HG03571 (cell line): ENCODE measurements at regions not wholly inside any gene's neighbourhood (a gene's known extent, or its start where the extent isn't known, plus 50 kb on each side); places are given as distances from the start of the nearest gene placed in this dataset.

Source experiments
- ATAC-seq: cut with Tn5 transposase; IDR thresholded peaks from one replicate; pipeline ENCODE4 v1.9.1; 2021; ENCODE audit not compliant: unreplicated experiment

DNA sequence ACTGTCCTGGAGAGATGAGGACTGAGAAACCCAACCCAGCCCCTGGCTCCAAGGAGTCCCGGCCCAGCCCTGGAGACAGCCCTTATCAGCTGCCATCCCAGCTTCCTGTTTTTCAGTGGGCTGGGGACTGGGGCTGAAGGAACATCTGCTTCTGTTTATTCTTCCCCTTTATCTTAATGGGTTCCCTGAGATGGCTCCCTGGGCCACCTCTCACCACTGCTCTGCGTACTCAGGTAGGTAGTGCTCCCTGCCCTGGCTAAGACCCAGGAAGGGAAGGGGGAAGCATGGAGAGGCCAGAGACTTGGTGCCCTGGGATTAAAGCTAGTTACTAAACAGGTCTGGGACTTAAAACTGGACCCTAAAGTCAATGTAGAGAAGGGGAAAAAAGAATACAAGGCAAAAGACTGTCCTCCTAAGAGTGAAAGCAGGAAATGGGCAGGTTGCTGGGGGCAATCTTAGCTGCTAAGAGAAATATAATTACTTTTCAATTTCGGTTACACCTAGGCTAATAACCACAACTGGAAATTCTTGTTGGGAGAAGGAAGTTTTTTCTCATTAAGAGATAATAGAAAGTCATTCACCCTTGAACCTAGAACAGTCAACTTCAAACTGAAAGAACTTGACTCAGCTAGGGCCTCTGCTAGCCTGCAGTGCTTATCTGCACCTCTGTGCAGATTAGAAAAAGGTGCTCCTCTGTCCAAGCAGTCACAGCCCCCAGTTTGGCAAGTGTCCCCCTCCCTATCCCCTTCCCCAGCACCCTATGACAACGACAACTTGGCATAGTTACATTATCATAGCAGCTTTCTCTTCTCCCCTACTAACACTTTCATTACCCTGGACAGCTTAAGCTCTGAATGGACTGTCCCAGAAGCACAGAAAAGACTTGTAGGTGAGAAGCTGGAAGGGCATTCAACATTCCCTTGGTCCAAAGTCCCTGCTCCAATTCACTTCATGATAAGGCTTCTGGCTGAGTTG is 65.6 kb upstream of the KDM7A start:
- no peak for ATAC-seq

DNA sequence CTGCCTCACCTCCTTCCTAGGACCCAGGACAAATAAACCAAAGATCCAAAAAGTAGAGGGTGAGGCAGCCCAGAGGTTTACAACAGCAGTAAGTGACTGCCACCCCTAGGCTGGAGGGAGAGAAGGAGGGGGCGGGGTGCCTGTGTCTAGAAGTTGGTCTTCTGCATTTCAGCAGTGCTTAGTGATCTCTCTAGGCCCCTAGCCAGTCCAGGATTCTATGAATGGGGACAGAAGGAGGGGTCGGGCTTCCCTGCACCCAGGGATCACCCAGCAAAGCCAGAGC is 62.8 kb upstream of the KDM7A start:
- ATAC-seq = no peak

DNA sequence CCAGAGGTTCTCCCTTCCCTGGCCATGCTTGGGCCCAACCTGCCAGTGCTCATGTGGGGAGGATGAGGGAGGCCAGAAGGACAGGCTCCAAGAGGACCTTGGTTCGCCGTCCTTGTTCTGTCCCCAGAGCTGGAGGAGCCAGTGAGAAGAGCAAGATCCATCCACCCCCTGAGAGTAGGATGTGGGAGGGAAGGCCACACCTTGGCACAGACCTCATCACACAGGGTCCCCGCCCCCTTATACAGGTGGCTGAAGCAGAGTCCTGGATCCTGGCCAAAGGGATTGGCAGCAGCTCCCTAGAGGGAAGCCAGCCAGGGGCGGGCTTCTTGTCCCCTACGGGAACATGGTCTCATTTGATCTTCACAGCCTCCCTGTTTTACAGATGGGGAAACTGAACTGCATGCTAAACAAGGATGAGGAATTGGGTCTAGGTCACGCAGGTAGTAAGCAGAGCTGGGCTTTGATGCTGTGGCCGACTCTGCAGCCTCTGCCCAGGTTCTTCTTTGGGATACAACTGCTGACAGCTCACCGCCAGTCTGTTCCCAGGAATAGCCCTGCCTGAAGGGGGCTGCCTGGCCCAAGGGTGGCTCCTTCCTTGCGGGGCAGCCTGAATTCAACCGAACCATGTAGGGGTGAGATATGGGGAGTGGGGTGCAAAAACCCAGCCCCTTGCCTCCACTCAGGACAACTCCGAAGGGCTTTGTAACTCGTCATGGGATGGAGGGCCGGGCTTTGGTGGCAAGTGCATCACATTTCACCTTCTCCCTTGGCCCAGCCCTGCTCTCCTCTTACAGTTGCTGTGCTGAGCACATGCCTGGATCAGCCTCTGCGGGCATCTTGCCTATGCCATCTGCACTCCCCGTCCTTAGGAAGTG is 62.2 kb upstream of the KDM7A start:
- no peak for ATAC-seq

DNA sequence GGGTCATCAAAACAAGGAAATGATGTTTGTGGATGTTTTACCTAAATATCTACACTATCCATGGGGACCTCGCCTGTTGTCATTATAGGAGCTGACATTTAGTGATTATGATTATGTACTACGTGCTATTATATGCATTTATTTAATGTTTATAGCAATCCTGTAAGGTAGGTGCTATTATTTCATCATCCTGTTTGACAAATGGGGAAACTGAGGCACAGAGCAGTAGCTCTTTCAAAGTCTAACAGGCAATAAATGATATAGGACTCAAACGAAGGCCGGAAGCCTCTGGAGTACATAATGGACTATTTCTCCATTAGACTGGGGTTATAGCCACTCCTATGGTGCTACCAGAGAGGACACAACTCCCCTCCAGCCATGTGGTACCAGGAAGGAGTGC is 60.6 kb upstream of the KDM7A start:
- no peak for ATAC-seq

DNA sequence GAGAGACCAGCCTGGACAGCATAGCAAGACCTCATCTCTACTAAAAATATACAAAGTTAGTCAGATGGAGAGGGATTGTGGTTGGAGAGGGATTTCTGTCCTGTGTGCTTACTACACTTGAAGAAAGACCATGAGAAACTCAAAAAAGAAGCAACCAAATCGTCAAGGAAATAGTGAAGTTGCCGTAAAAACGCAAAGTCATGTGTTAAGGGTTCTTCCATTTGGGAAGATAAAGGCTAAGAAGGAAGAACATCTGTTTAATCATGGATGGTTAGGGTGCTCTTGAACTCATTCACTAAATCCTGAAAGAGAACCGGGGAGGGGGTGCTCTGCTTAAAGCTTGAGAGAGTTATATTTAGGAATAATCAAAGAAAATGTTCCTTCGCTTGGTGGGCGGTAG is 59.8 kb upstream of the KDM7A start:
- ATAC-seq = no peak

DNA sequence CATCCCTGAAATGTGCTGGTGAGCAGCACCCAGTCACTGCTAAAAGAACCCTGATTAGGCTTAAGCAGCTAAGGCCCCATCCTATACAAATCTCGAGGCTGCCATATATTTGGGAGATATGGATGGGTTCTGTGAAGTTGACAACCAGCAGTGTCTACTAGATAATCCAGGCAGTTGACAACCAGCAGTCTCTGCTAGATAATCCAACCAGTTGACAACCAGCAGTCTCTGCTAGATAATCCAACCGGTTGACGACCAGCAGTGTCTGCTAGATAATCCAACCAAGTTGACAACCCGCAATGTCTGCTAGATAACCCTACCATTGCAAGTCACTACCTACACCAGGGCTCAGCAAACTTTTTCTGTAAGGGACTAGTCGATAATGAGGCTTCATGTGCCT is 58.3 kb upstream of the KDM7A start:
- ATAC-seq = no peak

DNA sequence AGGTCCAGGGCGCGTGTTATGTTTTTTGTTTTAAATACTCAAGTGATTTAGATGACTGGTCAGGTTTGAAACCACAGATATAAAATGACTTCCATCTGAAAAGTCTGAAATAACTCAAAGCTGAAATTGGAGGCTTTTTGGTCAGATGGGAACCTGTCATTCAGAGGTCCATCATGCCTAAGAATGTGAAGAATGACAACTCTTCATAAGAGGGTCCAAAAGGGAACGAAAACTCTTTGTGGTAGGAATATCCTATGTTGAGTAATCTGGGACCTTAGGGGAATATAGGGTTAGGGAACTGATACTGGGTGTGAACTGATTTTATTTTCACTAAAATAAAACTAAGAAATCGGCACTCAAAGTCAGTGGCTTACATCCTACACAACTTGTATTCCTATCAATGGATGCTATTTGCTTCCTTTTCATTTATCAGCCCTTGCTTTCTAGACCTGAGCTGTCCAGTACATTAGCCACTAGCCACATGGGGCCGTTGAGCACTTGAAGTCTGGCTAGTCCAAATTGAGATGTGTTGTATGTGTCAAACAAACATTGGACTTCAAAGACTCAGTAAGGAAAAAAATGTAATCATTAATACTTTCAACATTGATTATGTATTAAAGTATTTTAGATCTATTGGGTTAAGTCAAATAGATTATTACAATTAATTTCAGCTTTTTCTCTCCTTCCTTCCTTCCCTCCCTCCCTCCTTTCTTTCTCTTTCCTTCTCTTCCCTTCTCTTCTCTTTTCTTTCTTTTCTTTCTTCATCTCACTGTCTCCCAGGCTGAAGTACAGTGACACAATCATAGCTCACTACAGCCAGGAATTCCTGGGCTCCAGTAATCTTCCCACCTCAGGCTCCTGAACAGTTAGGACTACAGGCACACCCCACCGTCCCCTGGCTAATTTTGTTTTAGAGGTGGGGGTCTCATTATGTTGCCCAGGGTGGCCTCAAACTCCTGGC is 56.5 kb upstream of the KDM7A start:
- peak; percentile 41 for ATAC-seq

DNA sequence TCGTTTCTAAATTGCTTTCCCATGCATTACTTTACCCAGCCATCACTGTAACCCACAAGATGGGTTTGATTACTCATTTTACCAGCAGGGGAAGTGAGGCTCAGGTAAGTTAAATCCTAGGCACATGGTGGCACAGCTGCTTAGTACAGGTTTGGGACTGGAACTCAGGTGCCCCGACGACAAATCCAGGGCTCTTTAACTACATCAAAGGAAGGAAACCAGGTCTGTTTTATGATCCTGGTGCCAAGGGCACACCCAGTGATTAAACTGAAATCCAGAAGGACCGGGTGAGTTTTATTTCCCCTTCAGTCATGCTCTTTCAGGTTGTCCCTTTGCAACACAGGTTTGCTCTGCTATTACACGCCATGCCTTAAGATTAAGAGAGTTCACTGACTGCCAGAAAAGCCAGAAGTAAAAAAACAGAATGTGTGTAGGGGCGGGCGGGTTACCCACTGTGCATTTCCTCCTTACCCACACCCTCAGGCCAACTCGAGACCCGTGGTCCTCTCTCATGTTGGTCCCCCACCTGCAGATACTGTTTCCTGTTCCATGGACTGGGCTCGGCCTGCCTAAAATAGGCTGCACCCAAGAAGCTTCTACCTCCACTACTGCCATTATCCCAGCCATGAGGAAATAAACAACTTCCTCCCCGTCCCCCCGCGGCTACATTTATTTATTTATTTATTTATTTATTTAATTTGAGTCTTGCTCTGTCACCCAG is 55.1 kb upstream of the KDM7A start:
- no peak for ATAC-seq

DNA sequence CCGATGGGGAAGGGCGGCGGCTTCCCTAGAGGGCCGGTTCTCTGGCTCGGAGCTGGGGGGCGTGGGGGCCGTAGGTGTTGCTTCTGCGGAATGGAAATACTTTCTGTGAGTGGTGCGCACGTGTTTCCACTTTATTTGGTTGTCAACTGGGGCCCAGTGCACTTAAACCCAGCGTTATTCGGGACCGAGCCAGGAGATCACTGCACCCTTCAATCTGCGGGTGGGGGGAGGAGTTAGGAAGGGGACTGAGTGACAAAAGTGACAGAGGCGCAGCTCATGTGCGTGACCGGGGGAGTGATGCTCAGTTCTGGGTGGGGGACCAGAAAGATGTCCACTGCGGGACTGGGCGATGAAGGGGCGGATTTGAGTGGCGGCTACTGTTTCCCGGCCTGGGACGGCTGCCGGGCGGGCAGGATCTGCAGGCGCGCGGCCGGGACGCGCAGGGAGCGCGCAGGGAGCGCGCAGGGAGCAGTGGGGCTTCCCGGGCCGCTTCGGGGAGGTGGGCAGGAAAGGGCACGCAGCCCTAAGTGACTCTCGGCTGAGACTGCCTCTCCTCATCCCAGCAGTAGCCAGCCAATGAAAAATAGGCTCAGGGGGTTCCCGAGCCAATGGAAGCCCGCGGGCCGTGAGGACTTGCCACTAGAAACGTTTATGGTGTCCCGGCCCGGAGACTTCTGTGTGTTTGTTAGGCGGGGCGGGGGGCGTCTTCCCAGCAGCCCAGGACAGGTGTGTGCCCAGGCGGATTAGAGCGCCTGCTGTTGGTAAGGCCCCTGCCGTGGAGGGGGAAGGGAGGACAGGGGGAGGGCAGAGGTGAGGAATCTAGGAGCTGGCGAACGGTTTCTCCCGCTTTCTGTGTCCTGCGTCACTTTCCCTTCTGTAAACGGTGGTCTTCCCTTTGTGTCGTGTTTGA is 54.3 kb upstream of the KDM7A start:
- no peak for ATAC-seq

DNA sequence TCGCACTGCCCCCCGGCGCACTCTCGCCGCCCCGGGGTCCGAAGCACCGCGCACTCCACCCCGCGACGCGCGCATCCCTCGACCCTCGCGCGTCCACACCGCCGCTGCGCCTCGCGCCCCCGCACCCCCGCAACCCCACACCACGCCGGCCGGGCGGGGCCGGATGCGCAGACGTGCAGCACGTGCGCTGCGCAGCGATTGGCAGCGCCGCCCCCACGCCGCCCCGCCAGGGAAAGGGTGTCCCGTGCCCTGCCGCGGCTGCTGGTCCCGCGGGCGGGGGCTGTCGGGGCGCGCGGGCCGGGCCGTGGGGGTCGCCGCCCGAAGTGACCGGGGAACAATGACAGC is 53.7 kb upstream of the KDM7A start:
- ATAC-seq = no peak

DNA sequence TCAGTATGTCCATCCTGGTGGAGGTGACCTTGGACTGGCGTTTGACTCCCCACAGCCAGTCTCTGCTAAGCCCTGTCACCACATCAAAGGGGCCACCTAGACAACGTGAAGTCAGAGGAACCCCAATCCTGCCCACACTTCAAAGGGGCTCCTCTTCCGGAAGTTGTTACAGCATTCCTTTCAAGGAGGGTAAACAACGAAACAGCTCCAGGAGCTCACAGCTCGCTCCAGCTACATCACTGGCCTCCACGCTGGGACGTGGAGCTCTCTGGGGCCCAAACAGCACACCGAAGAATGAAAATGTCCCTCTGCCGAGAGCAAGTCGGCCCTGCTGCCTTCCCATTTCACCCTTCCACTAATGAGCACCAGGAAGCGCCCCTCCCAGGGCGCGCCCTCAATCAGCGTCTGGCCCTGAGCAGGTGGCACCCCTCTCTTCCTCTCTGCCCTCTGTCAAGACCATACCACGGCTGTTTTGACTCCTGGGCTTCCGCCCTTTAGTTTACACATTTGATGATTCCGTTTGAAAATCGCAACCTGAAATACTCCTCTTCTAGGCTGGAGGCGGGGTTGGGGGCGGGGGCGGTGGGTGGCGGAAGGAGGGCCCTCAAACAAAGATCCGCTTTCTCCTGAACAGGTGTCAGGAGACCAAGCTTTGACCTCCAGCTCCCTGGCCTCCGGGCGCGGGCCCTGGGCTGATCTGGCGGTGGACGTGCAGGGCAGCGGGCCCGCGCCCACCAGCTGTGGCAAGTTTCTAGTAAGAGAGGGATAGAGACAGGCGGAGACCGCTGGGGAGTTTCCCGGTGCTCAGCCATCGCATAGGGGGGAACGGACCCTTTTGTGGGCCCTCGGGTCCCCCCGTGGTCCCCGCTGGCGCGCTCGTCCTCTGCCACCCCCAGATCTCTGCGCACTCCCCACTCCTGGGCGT is 53.1 kb upstream of the KDM7A start:
- ATAC-seq = no peak

DNA sequence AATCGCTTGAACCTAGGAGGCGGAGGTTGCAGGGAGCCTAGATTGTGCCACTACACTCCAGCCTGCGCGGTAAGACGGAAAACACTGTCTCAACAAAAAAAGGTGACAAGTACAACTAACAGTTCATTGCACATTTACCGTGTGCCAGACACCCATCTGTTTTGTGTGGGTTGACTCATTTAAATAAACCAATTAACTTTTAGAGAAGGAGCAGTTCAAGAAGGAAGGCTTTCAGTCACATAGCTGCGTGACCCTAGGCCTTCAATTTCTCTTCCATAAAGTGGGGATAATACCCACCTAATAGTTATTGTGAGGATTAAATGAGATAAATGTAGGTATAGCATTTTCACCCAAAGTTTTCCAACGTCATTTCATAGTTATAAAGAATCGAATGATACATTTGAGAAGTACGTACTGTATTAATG is 52.3 kb upstream of the KDM7A start:
- no peak for ATAC-seq
